ENCODE measurements at regions not wholly inside any gene's neighbourhood (a gene's known extent, or its start where the extent isn't known, plus 50 kb on each side); places are given as distances from the start of the nearest gene placed in this dataset.
"Not testable (repeated sequence)": the region's sequence is repeated elsewhere in the genome, so short reads cannot be mapped to it uniquely, and the experiment has no call there.

- DNase-seq: not testable (repeated sequence)
Measured at GRCh38 chr17:22044706-22045246, 352.5 kb downstream of the KCNJ18 start.

DNA sequence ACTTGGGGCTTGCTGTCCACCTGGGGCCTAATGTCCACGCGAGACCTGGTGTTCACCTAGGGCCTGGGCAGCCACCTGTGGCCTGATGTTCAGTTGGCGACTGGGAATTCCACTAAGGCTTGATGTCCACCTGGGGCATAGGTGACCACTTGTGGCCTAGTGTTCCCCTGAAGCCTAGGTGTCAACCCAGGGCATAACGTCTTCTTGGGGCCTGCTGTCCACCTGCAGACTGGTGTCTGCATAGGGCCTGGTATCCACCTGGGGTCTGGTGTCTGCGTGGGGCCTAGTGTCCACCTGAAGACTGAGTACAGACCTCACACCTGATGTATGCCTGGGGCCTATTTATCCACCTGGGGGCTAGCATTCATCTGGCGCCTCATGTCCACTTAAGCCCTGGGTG is 355.2 kb downstream of the KCNJ18 start:
- DNase-seq: not testable (repeated sequence)

GRCh38 chr17:22048226-22048625 is 355.9 kb downstream of the KCNJ18 start:
- DNase-seq: not testable (repeated sequence)

GRCh38 chr17:22050766-22051165 is 358.4 kb downstream of the KCNJ18 start:
- not testable (repeated sequence) for DNase-seq

GRCh38 chr17:22052715-22053114 is 360.4 kb downstream of the KCNJ18 start:
- DNase-seq: not testable (repeated sequence)

DNA sequence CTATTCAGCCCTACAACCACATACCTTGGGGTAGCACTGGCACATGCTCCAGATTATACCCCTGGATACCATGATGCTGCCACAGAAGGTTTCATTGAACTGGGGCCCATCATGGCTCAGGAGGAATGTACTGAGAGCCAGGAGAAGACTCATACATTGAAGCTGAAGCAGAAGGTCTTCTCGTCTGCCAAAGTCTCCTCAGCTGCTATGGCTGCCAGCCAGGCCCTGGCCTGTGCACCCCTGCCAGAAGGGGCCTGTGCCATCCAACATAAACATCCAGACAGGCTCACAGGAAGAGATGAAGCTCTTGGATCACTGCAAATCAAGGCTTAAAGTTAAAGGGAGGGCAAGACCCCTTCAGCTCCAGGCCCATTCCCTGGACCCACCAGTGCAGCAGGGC is 364.2 kb downstream of the KCNJ18 start:
- DNase-seq: not testable (repeated sequence)

GRCh38 chr17:22075918-22076317 is 383.6 kb downstream of the KCNJ18 start:
- DNase-seq: not testable (repeated sequence)

DNA sequence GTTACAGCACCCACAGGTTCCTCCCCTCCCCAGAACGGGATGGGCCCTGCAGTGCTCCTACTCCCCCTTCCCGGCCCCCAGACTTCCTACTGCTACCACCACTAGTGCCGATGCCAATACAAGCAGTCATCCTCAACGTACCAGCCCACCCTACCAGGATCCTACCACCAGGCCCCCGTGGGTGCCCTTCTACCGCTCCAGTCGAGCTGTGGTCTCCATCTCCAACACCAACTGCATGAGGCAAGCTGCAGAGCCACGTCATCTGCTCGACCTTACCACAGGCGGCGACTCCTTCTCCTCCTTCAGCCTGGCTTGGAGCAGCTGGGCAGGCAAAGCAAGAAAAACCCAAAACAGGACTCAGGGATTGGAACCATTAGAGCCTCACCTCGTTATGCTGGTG is 396.3 kb downstream of the KCNJ18 start:
- not testable (repeated sequence) for DNase-seq

GRCh38 chr17:22090263-22090935 is 398.1 kb downstream of the KCNJ18 start:
- no peak for DNase-seq

GRCh38 chr17:22091041-22091679 is 398.8 kb downstream of the KCNJ18 start:
- not testable (repeated sequence) for DNase-seq

GRCh38 chr17:22091840-22092239 is 399.5 kb downstream of the KCNJ18 start:
- not testable (repeated sequence) for DNase-seq

DNA sequence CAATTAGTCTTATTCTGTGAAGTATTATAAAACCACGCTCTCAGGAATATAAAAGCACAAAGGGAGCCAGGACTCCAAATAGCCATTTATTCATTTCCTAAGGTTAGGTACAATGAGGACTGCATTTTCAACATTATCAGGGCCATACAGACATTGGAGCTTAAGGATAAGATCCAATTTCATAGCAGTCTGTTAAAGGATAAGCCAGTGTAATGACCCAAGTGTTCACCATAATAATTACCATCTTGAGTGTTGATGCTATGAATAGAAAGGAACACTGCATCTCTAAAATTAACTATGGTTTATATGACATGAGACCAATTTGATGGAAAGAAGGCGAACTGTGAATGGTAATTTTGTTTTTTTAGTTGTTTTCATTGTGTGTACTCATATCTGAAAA is 403.1 kb downstream of the KCNJ18 start:
- not testable (repeated sequence) for DNase-seq

- DNase-seq: not testable (repeated sequence)
Measured at GRCh38 chr17:22099633-22100032, 407.3 kb downstream of the KCNJ18 start.

DNA sequence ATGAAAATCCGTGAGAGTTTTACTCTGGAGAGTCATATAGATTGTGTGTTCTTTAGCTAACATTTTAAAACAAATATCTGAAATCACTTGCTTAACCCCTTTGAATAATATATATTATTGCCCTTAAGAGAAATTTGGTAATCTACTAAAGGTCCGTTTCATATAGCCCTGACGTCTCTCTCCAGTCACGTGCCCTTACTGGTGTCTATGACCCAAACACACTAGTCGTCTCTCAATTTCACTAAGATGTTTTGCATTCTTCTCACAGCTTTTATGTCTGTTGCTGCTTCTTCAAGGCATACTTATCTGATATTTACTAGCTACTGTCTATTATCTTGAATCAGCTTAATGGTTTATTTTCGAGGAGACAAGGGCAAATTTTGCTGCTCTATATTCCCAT is 409.9 kb downstream of the KCNJ18 start:
- no peak for DNase-seq

GRCh38 chr17:22116720-22117119 is 424.4 kb downstream of the KCNJ18 start:
- not testable (repeated sequence) for DNase-seq

DNA sequence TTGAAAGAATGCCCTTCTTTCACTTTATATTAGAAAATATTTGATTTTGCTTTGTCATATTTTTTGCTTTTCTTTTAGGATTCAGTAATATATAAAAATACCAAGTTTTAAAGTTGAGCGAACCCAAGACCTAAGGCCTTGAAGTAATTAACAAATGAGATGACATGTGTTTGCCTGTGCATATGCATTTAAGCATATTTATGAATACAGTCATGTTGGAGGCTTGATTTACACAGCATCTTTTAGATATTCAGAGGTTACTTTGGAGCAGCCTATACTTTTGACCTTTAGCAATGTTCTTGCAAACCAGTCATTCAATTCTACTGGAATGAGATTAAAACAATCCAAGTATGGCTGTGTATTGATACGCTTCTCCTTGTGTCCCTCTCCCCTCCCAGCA is 425.1 kb downstream of the KCNJ18 start:
- not testable (repeated sequence) for DNase-seq

DNA sequence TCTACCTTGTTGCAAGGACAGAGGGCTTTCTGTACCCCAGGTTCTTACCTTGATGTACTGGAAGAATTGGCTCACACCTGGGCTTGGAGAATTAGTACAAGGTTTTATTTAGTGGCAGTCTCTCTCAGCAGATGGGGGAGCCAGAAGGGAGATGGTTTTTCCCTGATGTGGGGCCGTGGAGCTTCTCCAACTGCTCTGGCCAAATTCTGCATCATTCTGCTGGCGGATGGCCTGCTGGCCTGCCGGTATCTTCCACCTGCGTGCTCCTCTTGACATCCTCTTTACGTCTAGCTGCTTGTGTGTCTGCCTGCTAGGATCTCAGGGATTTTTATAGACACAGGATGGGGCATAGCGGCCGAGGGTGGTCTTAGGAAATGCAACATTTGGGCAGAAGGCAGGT is 426.7 kb downstream of the KCNJ18 start:
- not testable (repeated sequence) for DNase-seq

GRCh38 chr17:22119751-22120150 is 427.4 kb downstream of the KCNJ18 start:
- DNase-seq: not testable (repeated sequence)

- no peak for DNase-seq
Measured at GRCh38 chr17:22123536-22124281, 431.4 kb downstream of the KCNJ18 start.

GRCh38 chr17:22128171-22128570 is 435.8 kb downstream of the KCNJ18 start:
- no peak for DNase-seq

GRCh38 chr17:22128723-22129122 is 436.4 kb downstream of the KCNJ18 start:
- DNase-seq: no peak

- not testable (repeated sequence) for DNase-seq
Measured at GRCh38 chr17:22129920-22130319, 437.6 kb downstream of the KCNJ18 start.

Data from hypothalamus (tissue), 51 donors.